NB4 (cell line): ENCODE measurements at regions not wholly inside any gene's neighbourhood (a gene's known extent, or its start where the extent isn't known, plus 50 kb on each side); places are given as distances from the start of the nearest gene placed in this dataset.

Experiments
- DNase-seq: peaks from one replicate; pipeline ENCODE4 v3.0.0; 2010; ENCODE audit warnings: low read depth
- H3K4me3 ChIP-seq: one replicate; pipeline ENCODE4 v1.5.1; 2011; ENCODE audit warnings: mild to moderate bottlenecking, low read depth, low read length, moderate library complexity
- CTCF ChIP-seq: IDR thresholded peaks from one replicate; pipeline ENCODE4 v1.5.1; 2012; ENCODE audit warnings: low read depth, low read length
- MAX ChIP-seq: IDR thresholded peaks from 2 replicates; pipeline ENCODE4 v1.6.1; 2011; ENCODE audit warnings: low read depth, low read length
- MYC ChIP-seq: IDR thresholded peaks from 2 replicates; pipeline ENCODE4 v1.6.1; 2011; ENCODE audit warnings: low read depth, low read length
- POLR2A ChIP-seq: IDR thresholded peaks from 2 replicates; pipeline ENCODE4 v1.6.1; 2011; ENCODE audit warnings: mild to moderate bottlenecking; ENCODE audit not compliant: insufficient read length; ENCODE audit errors: extremely low read depth

- no peak for TF ChIP-seq CTCF
- TF ChIP-seq POLR2A: no peak
- no peak for TF ChIP-seq MAX
- no peak for TF ChIP-seq MYC
- no peak overlapping the region for H3K4me3 ChIP-seq
- DNase-seq: no peak
Observed at GRCh38 chr6:82612475-82613039, 248.9 kb downstream of the TPBG start.

- no peak for DNase-seq
- TF ChIP-seq CTCF (no peak), POLR2A (no peak), MAX (no peak), MYC (no peak)
- no peak overlapping the region for H3K4me3 ChIP-seq
Observed at GRCh38 chr6:82614518-82614917, 250.9 kb downstream of the TPBG start.

GRCh38 chr6:82616386-82617028, 252.9 kb downstream of the TPBG start:
- no peak overlapping the region for H3K4me3 ChIP-seq
- DNase-seq: no peak
- TF ChIP-seq POLR2A (no peak), MAX (no peak), CTCF (no peak), MYC (no peak)

GRCh38 chr6:82617648-82618047, 254.0 kb downstream of the TPBG start:
- no peak for DNase-seq
- TF ChIP-seq CTCF: no peak
- no peak for TF ChIP-seq POLR2A
- no peak for TF ChIP-seq MYC
- no peak for TF ChIP-seq MAX
- no peak overlapping the region for H3K4me3 ChIP-seq

- DNase-seq: no peak
- H3K4me3 ChIP-seq: no peak overlapping the region
- TF ChIP-seq MAX (no peak), CTCF (no peak), POLR2A (no peak), MYC (no peak)
Observed at GRCh38 chr6:82619573-82619972, 256.0 kb downstream of the TPBG start.
